CD4-positive, alpha-beta T cell treated with Interleukin-15 for 4 hours (primary cell): ENCODE measurements at regions not wholly inside any gene's neighbourhood (a gene's known extent, or its start where the extent isn't known, plus 50 kb on each side); places are given as distances from the start of the nearest gene placed in this dataset.
"Not testable (repeated sequence)": the region's sequence is repeated elsewhere in the genome, so short reads cannot be mapped to it uniquely, and the experiment has no call there.

Experiments used
- DNase-seq: peaks from one replicate; pipeline ENCODE4 v3.0.0-alpha.2; 2020; ENCODE audit warnings: low spot score

DNA sequence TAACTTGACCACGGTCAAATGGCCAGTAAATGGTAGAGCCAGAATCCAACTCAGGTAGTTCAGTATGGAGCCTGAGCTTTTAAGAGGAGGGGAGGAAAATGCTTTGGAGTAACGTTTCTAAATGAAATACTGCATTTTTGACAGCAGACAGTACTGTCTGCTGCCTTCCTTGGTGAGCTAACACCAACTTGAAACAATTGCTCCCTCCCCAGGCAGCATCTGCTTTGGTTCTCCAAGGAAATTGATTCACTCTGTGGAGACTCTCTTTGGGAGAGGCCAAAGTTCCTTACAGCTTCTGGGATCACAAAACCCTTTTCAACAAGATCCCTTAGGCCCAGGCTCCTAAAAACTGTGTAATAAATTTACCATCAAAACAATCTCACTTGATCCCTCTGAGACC, 75.2 kb upstream of the SSBP2 start:
- no peak for DNase-seq

DNA sequence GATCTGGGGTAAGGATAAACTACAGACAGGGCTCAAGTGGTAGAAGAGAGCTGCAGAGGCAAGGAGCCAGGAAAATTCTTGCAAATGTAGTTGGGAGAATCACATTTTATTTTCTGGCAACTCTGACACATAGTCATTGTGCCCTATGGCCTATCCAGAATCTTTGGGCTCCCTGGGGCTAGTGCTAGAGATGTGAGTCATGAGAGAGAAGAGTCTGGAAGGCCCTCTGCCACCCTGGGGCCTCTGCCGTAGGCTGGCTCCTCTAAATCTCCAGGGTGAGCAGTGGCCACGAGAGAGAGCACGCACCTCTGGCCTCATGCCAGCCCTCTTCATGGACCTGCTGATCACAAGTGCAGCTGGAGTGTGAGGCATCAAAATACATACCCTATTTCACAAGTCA, 74.3 kb upstream of the SSBP2 start:
- no peak for DNase-seq

DNA sequence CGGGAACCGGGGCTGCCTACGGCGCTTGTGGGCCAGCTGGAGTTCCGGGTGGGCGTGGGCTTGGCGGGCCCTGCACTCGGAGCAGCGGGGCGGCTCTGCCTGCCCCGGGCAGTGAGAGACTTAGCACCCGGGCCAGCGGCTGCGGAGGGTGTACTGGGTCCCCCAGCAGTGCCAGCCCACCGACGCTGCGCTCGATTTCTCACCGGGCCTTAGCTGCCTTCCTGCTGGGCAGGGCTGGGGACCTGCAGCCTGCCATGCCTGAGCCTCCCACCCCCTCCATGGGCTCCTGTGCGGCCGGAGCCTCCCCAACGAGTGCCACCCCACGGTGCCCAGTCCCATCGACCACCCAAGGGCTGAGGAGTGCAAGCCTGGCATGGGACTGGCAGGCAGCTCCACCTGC, 72.8 kb upstream of the SSBP2 start:
- not testable (repeated sequence) for DNase-seq

DNA sequence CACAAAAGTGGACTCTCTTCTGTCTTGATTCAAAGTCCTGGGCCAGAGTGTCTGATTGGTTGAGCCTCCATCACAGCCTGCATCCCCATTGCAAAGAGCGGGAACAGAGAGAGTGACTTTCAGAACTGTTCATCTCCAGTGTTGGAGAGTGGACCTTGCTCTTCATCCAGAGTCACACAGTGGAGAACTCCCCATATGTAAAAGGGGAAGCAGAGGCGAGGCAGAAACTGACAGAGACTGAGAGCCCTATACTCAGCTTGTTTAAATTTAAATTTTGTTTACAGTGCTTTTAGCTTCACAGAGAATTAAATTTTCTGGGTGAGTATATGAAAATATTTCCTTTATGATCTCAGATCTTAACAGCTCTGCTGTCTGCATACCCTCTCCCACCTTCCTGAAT, 70.0 kb upstream of the SSBP2 start:
- no peak for DNase-seq

DNA sequence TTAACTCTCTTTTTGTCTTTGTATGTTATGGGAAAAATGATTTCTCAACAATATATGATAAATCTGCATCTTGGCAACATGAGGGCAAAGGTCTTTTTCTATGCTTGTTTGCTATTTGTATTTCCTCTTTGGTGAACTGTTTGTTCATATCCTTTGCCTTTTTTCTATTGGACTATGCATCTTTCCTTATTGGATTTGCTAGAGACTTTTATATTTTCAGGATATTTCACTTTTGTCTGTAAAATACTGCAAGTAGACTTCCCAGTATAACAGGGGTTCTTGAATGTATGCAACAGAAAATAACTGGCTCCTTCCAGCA, 69.4 kb upstream of the SSBP2 start:
- DNase-seq = no peak

DNA sequence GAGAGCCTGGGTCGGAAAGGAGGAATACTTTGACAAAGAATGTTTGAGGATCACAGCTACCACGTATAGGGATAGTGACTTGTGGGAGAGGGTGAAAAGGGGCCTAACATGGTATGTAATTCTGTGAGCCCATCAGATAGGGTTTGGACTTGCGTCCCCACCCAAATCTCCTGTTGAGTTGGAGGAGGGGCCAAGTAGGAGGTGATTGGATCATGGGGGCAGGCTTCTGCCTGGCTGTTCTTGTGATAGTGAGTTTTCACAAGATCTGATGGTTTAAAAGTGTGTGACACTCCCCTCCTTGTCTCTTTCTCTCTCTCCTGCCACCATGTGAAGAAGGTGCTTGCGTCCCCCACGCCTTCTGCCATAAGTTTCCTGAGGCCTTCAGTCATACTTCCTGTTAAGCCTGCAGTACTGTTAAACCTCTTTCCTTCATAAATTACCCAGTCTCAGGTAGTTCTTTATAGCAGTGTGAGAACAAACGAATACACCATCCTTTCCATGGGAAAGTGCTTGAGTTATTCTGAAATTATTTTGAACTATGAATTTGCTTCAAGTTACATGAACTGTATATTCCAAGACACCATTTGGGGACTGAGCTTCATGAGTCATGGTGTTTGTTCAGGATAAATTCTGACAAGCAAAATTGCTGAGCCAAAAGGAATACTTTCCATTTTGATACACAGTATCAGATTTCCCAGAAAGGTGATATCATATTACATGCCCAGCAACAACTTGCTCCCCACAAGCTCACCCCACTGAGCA, 68.8 kb upstream of the SSBP2 start:
- no peak for DNase-seq

DNA sequence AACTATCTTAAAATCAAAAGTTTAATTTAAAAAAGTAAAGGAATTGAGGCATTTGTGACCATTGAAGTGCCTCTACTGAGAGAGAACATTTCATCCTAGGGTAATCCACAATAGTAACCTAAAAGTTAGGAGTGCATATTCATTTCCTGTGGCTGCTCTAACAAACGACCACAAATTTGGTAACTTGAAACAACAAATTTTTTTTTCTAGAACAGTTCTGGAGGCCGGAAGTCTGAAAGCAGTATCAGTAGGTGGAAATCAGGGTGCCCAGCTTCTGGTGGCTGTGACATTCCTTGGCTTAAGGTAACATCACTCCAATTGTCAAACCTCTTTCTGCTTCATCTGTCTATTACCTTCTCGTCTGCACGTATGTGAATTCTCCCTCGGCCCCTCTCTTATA, 67.1 kb upstream of the SSBP2 start:
- DNase-seq = peak; percentile 21

DNA sequence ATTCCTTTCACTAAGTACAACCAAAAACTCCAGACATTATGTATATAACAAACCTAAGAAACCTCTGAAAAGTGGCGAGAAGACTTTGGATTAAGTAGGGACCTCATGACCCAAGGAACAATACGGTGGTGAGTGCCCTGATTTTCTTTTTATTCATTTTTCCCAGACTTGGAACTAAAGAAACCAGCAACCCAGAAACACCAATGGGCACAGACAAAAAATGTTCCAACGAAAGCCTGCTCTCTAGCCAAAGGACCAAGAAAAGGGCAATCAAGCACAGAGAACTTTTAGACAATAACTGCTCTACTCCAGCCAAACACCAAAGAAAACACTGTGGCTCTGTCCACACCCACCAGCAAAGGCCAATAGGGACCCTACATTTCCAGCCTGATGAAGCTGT, 66.2 kb upstream of the SSBP2 start:
- DNase-seq = no peak

DNA sequence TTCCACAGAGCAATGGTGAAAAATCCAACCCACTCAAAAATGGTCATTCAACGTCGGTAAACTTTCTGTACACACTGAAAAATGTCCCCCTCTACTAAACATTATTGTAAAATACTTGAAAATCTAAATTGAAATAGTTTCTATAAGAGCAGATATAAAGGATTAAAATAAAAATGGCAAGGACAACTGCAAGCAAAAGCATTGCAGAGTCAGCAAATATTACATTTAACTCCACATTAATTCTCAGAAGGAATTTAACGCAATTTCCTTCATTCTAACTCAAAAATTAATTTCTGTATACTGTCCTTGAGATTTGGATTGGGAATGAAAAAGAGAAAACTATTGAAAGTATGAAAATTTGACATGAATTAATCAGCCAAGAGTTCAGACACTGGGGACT, 64.4 kb upstream of the SSBP2 start:
- no peak for DNase-seq

DNA sequence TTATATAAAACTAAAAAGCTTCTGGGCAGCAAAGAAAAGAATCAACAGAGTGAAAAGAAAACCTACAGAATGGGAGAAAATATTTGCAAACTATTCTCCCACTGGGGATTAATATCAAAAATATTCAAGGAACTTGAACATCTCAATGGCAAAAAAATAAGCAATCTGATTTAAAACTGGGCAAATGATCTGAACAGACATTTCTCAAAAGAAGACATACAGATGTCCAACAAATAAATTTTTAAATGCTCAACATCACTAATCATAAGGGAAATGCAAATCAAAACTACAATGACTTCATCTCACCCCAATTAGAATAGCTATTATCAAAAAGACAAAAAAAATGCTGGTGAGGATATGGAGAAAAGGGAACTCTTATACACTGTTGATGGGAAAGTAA, 57.2 kb upstream of the SSBP2 start:
- no peak for DNase-seq

DNA sequence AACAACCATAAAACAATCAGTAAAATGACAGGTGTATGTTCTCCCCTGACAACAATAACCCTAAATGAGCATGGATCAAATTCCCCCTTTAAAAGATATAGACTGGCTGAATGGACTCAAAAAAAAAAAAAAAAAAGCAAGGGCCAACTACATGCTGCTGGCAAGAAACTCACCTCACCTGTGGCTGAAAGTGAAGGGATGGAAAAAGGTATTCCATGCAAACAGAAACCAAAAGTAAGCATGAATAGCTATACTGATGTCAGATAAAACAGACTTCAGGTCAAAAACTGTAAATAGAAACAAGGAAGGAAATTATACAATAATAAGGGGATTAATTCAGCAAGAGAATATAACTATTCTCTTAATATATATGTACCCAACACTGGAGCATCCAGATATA, 54.2 kb upstream of the SSBP2 start:
- no peak for DNase-seq

DNA sequence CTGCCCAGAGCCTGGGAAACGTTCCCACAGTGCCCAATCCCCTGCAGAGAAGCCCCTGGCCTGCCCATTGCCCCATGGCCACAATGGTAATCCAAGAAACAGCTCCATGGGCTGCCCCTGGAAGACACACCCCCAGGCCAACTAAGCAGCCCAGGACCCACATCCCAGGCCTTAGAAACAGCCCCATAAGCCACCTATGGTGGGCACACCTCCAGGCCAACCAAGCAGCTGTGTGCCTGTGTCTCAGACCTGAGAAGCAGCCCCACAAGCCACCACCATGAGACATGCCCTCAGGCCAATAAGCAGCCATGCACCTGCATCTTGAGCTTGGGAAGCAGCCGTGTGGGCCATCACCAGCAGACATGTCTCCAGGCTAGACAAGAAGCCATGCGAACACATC, 52.9 kb upstream of the SSBP2 start:
- no peak for DNase-seq

DNA sequence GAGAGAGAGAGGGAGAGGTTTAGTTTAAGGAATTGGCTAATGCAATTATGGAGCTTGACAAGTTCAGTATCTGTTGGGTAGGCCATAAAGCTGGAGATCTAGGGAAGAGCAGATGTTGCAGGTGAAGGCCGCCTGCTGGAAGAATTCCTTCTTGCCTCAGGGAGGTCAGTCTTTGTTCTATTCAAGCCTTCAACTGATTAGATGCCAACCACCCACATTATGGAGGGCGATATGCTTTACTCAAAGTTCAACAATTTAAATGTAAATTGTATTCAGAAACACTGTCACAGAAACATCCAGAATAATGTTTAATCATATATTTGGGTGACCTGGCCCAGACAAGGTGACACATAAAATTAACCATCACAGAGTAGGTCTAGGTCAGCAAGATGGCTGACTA, 51.7 kb upstream of the SSBP2 start:
- DNase-seq = no peak

DNA sequence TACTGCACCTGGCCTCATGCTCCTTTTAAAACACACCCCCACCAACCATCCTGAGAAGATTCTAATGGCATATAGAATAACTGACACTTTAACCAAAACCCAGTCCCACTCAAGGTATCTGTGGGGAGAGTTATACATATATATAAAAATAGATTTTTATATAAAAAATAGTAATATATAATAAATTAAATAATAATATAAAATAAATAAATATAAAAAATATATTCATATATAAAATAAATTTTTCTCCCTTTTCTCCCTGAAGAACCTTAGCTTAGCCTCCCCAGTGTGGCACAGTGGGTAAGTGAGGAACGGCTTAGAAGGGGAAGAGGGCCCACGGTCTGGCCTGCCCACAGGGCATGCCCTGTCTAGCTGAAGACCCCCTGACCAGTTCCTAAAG, 51.1 kb upstream of the SSBP2 start:
- no peak for DNase-seq

DNA sequence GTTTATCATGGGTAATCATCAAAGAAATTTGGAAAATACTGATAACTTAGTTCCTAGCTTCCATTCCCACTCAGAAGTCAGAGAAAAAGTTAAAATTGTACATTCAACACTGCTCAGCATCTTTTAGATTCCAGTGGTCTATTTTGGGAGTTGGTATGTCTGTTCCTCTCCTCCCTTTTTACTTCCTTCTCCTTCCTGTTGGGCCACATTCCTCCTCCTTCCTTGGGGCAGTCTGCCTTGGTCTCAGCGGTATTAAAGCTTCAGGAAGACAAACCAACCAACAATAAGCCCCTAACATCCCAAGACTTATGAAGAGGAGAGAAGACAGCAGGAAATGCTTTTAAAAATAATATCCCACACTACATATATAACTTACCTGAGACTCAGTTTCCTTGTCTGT, 49.9 kb upstream of the SSBP2 start:
- no peak for DNase-seq
